GDM1 (cell line): ENCODE measurements at regions not wholly inside any gene's neighbourhood (a gene's known extent, or its start where the extent isn't known, plus 50 kb on each side); places are given as distances from the start of the nearest gene placed in this dataset.
"Not testable (repeated sequence)": the region's sequence is repeated elsewhere in the genome, so short reads cannot be mapped to it uniquely, and the experiment has no call there.

ENCODE experiments used
- DNase-seq: peaks from one replicate; lab custom pipeline; 2025; lab: John Stamatoyannopoulos, UW

- DNase-seq = no peak
Observed at GRCh38 chr2:125707611-125708010, 948.3 kb upstream of the GYPC start.

- DNase-seq = no peak
Observed at GRCh38 chr2:125710561-125710960, 945.4 kb upstream of the GYPC start.

GRCh38 chr2:125711075-125711474, 944.9 kb upstream of the GYPC start:
- no peak for DNase-seq

GRCh38 chr2:125713533-125713932, 942.4 kb upstream of the GYPC start:
- DNase-seq = no peak

GRCh38 chr2:125721072-125721721, 934.8 kb upstream of the GYPC start:
- no peak for DNase-seq

GRCh38 chr2:125730921-125731320, 925.0 kb upstream of the GYPC start:
- DNase-seq = no peak

GRCh38 chr2:125736306-125736705, 919.7 kb upstream of the GYPC start:
- no peak for DNase-seq

GRCh38 chr2:125745514-125745913, 910.4 kb upstream of the GYPC start:
- peak; percentile 23 for DNase-seq

GRCh38 chr2:125746321-125747164, 909.4 kb upstream of the GYPC start:
- DNase-seq = no peak

- no peak for DNase-seq
Observed at GRCh38 chr2:125747165-125747425, 908.9 kb upstream of the GYPC start.

GRCh38 chr2:125756431-125756830, 899.5 kb upstream of the GYPC start:
- DNase-seq = no peak

- DNase-seq = no peak
Observed at GRCh38 chr2:125796784-125797183, 859.2 kb upstream of the GYPC start.

- DNase-seq = no peak
Observed at GRCh38 chr2:125797192-125797591, 858.8 kb upstream of the GYPC start.

- DNase-seq = no peak
Observed at GRCh38 chr2:125822746-125823145, 833.2 kb upstream of the GYPC start.

- DNase-seq = not testable (repeated sequence)
Observed at GRCh38 chr2:125825781-125826180, 830.2 kb upstream of the GYPC start.

GRCh38 chr2:125837128-125837527, 818.8 kb upstream of the GYPC start:
- no peak for DNase-seq

- no peak for DNase-seq
Observed at GRCh38 chr2:125837611-125838010, 818.3 kb upstream of the GYPC start.

GRCh38 chr2:125839945-125840344, 816.0 kb upstream of the GYPC start:
- DNase-seq = no peak

- DNase-seq = no peak
Observed at GRCh38 chr2:125842041-125842440, 813.9 kb upstream of the GYPC start.

- no peak for DNase-seq
Observed at GRCh38 chr2:125850541-125850940, 805.4 kb upstream of the GYPC start.

- no peak for DNase-seq
Observed at GRCh38 chr2:125852364-125852763, 803.6 kb upstream of the GYPC start.

- DNase-seq = no peak
Observed at GRCh38 chr2:125853626-125854025, 802.3 kb upstream of the GYPC start.

GRCh38 chr2:125855204-125855603, 800.8 kb upstream of the GYPC start:
- no peak for DNase-seq
